ENCODE measurements at regions not wholly inside any gene's neighbourhood (a gene's known extent, or its start where the extent isn't known, plus 50 kb on each side); places are given as distances from the start of the nearest gene placed in this dataset.

DNA sequence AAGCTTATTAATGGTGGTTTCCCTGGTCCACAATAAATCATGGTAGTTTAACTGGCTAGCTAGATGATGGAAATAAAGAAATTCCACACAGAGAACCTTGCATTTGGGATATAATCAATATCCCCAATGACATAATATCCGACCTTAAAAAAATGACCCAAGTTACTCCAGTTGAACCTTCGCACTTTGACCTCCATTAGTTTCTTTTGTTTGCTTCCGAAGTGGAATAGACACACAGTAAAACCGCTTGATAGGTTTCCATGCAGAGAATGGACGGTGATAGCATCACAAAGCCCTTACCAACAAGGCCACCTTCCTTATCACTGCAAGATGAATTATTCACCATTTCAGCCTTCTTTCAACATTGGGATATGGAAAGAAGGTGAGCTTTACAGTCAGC, 1966.1 kb upstream of the CELF4 start:
- H3K36me3 ChIP-seq, result no peaks in the 10 kb centered on the region
- H3K4me1 ChIP-seq, result no peaks in the 10 kb centered on the region
- TF ChIP-seq, protein P1, sequence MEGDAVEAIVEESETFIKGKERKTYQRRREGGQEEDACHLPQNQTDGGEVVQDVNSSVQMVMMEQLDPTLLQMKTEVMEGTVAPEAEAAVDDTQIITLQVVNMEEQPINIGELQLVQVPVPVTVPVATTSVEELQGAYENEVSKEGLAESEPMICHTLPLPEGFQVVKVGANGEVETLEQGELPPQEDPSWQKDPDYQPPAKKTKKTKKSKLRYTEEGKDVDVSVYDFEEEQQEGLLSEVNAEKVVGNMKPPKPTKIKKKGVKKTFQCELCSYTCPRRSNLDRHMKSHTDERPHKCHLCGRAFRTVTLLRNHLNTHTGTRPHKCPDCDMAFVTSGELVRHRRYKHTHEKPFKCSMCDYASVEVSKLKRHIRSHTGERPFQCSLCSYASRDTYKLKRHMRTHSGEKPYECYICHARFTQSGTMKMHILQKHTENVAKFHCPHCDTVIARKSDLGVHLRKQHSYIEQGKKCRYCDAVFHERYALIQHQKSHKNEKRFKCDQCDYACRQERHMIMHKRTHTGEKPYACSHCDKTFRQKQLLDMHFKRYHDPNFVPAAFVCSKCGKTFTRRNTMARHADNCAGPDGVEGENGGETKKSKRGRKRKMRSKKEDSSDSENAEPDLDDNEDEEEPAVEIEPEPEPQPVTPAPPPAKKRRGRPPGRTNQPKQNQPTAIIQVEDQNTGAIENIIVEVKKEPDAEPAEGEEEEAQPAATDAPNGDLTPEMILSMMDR (IDR thresholded peaks at IDR 0.05), result no peak
- TF ChIP-seq POLR2A (IDR thresholded peaks at IDR 0.05), result no peak
- H3K27me3 ChIP-seq, result no peaks in the 10 kb centered on the region
- DNase-seq, result no peak
- no peak overlapping the region for H3K27ac ChIP-seq
- H3K9me3 ChIP-seq, result no peaks in the 10 kb centered on the region
- no peak overlapping the region for H3K4me3 ChIP-seq

DNA sequence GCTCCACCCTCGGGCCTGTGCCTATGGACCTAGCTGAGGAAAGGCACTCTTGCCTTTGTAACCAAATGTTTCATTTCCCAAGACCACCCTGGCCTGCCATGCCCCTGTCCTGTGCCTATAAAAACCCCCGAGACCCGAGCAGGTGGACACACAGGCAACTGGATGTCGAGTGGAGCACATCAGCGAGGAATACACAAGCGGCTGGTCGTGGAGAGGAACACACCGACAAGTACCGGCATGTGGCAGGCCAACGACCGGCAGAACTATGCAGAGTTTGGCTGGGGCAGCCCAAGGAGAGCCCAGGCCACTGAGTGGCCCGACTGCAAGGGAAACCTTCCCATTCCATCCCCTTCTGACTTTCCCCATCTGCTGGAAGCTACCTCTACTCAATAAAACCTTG, 1963.8 kb upstream of the CELF4 start:
- Histone ChIP-seq H3K27me3 (no peaks in the 10 kb centered on the region), H3K4me3 (no peak overlapping the region), H3K27ac (no peak overlapping the region), H3K4me1 (no peaks in the 10 kb centered on the region), H3K36me3 (no peaks in the 10 kb centered on the region), H3K9me3 (no peaks in the 10 kb centered on the region)
- DNase-seq, result no peak
- TF ChIP-seq, protein P1 (IDR thresholded peaks at IDR 0.05), result no peak

DNA sequence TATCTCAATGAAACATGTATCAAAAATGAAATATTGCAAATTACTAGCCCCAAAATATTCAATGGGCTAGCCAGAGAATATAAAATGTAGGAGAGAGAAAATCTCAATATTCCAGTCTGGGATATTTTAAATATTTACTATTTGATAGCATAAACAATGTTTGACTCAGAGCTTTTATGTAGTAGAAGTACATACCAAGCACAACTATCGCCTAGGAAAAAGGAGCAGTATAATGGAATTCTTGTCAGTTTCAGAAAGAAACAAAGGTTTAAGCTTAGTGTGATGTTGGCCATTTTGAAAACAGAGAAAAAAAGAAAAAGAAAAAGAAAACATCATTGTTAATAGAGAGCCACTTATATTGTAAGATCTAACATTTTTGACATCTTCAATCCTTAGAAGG, 1961.9 kb upstream of the CELF4 start:
- no peak overlapping the region for H3K4me3 ChIP-seq
- no peaks in the 10 kb centered on the region for H3K4me1 ChIP-seq
- H3K36me3 ChIP-seq, result no peaks in the 10 kb centered on the region
- no peak overlapping the region for H3K27ac ChIP-seq
- H3K9me3 ChIP-seq, result no peaks in the 10 kb centered on the region
- H3K27me3 ChIP-seq, result no peaks in the 10 kb centered on the region
- TF ChIP-seq POLR2A (IDR thresholded peaks at IDR 0.05), result no peak
- TF ChIP-seq, protein P1 (IDR thresholded peaks at IDR 0.05), result no peak
- DNase-seq, result no peak

DNA sequence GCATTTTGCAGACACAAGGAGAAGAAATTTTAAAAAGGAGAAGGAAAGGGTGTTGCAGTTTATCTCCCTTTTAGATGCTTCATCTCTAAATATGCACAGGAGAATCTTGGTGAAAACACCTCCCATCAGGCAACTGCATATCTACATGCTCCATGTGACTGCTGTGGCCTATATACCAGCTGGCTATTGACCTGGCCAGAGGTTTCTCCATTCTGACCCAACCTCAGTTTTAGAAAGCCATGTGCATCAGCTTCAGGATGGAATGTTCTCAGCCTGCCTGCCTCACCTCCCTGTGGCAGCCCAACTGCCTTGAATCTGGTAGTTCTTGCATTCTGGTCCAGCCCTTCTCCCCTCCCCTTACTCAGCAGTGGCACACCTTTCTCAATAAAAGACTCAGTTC, 1958.8 kb upstream of the CELF4 start:
- DNase-seq, result no peak
- TF ChIP-seq, protein P1 (IDR thresholded peaks at IDR 0.05), result no peak
- no peak for TF ChIP-seq POLR2A (IDR thresholded peaks at IDR 0.05)
- Histone ChIP-seq H3K36me3 (no peaks in the 10 kb centered on the region), H3K27ac (no peak overlapping the region), H3K4me1 (no peaks in the 10 kb centered on the region), H3K27me3 (no peaks in the 10 kb centered on the region), H3K4me3 (no peak overlapping the region), H3K9me3 (no peaks in the 10 kb centered on the region)

DNA sequence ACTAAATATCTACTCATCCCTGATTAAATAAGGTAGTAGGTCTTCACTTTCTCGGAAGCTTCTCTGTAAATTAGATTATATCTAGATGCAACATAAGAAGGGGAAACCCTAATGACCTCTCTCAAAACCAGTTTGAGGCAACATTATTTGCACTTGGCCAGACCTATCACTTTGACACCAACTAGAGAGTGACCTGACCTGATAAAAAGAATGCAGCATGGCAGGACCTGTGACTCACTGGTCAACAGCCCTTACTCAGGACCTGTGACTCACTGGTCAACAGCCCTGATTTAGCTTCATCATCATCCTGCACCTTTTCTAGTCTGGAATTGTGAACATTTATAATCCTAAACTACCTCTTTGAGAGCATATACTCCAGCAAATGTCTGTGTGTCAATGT, 1957.7 kb upstream of the CELF4 start:
- Histone ChIP-seq H3K27ac (no peak overlapping the region), H3K27me3 (no peaks in the 10 kb centered on the region), H3K9me3 (no peaks in the 10 kb centered on the region), H3K36me3 (no peaks in the 10 kb centered on the region), H3K4me3 (no peak overlapping the region), H3K4me1 (no peaks in the 10 kb centered on the region)
- DNase-seq, result no peak
- TF ChIP-seq, protein P1 (IDR thresholded peaks at IDR 0.05), result no peak
- TF ChIP-seq POLR2A (IDR thresholded peaks at IDR 0.05), result no peak

DNA sequence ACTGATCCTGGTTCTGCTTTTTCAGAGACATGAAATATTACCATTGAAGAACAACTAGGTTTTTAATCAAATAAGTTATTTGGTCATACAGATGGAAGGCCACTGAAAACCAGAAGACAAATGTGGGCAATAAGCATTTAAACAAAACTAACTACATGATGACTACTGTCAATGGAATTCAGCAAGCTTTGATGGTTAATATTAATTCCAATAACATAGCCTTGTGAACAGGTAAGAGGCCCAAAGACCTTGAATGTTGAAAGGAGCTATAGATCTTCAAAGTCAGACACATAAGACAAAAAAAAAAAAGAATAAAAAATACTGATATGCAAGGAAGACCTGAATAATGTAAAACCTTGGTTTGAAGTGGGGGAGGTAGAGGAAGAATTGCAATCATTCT, 1955.6 kb upstream of the CELF4 start:
- Histone ChIP-seq H3K27ac (no peak overlapping the region), H3K4me3 (no peak overlapping the region), H3K4me1 (no peaks in the 10 kb centered on the region), H3K9me3 (no peaks in the 10 kb centered on the region), H3K27me3 (no peaks in the 10 kb centered on the region), H3K36me3 (no peaks in the 10 kb centered on the region)
- TF ChIP-seq POLR2A (IDR thresholded peaks at IDR 0.05), result no peak
- TF ChIP-seq, protein P1 (IDR thresholded peaks at IDR 0.05), result no peak
- DNase-seq, result no peak

Measured in Peyer's patch (tissue), 4 donors.